A673 (cell line): ENCODE measurements at regions not wholly inside any gene's neighbourhood (a gene's known extent, or its start where the extent isn't known, plus 50 kb on each side); places are given as distances from the start of the nearest gene placed in this dataset.

ENCODE experiments used
- CTCF ChIP-seq: fragments of 300-800, 200-600 bp; sonication (generic); conservative IDR thresholded peaks from 2 replicates; pipeline ENCODE4 v1.5.1; 2017; ENCODE audit warnings: low read depth, mild to moderate bottlenecking, antibody characterized with exemption, low read length, moderate library complexity, mixed read lengths
- EZH2 ChIP-seq: fragments of 200-600 bp; sonication (generic); IDR thresholded peaks from 2 replicates; pipeline ENCODE4 v1.6.1; 2017; ENCODE audit warnings: borderline replicate concordance, low read depth, mild to moderate bottlenecking, mixed read lengths, antibody characterized with exemption, low read length; ENCODE audit not compliant: poor library complexity, severe bottlenecking

- no peak for TF ChIP-seq CTCF
- no peak for TF ChIP-seq EZH2
These were observed 539.5 kb downstream of the EBF1 start for GRCh38 chr5:158560170-158560569.
